HG03442 (cell line): ENCODE measurements at regions not wholly inside any gene's neighbourhood (a gene's known extent, or its start where the extent isn't known, plus 50 kb on each side); places are given as distances from the start of the nearest gene placed in this dataset.

Experiments
- ATAC-seq: cut with Tn5 transposase; IDR thresholded peaks from one replicate; pipeline ENCODE4 v1.9.1; 2021; ENCODE audit warnings: mild to moderate bottlenecking, moderate library complexity; ENCODE audit not compliant: unreplicated experiment

GRCh38 chr15:37824717-37825382, 109.6 kb upstream of the TMCO5A start:
- peak; percentile 71 for ATAC-seq

GRCh38 chr15:37837276-37837675, 97.2 kb upstream of the TMCO5A start:
- ATAC-seq, result no peak

GRCh38 chr15:37847776-37848175, 86.7 kb upstream of the TMCO5A start:
- no peak for ATAC-seq

GRCh38 chr15:37856109-37856508, 78.3 kb upstream of the TMCO5A start:
- ATAC-seq, result no peak

- no peak for ATAC-seq
These were observed 73.5 kb upstream of the TMCO5A start for GRCh38 chr15:37860896-37861295.

GRCh38 chr15:37865687-37866086, 68.8 kb upstream of the TMCO5A start:
- ATAC-seq, result no peak

- ATAC-seq, result no peak
These were observed 63.7 kb upstream of the TMCO5A start for GRCh38 chr15:37870711-37871110.

- ATAC-seq, result no peak
These were observed 61.8 kb upstream of the TMCO5A start for GRCh38 chr15:37872661-37873060.

GRCh38 chr15:37873336-37873735, 61.1 kb upstream of the TMCO5A start:
- ATAC-seq, result no peak

- ATAC-seq, result no peak
These were observed 57.5 kb upstream of the TMCO5A start for GRCh38 chr15:37876900-37877299.

GRCh38 chr15:37877851-37878741, 56.3 kb upstream of the TMCO5A start:
- ATAC-seq, result no peak

- ATAC-seq, result no peak
These were observed 54.2 kb upstream of the TMCO5A start for GRCh38 chr15:37880009-37880834.

- ATAC-seq, result no peak
These were observed 53.6 kb upstream of the TMCO5A start for GRCh38 chr15:37880835-37881153.

GRCh38 chr15:37881237-37882013, 53.0 kb upstream of the TMCO5A start:
- ATAC-seq, result no peak

GRCh38 chr15:37882640-37883039, 51.8 kb upstream of the TMCO5A start:
- no peak for ATAC-seq
